HG03045 (cell line): ENCODE measurements at regions not wholly inside any gene's neighbourhood (a gene's known extent, or its start where the extent isn't known, plus 50 kb on each side); places are given as distances from the start of the nearest gene placed in this dataset.
"Not testable (repeated sequence)": the region's sequence is repeated elsewhere in the genome, so short reads cannot be mapped to it uniquely, and the experiment has no call there.

Experiments
- ATAC-seq: cut with Tn5 transposase; IDR thresholded peaks from one replicate; pipeline ENCODE4 v1.9.1; 2021; ENCODE audit warnings: mild to moderate bottlenecking, moderate library complexity; ENCODE audit not compliant: unreplicated experiment

GRCh38 chr4:132809298-132810032 lies 339.6 kb upstream of the PCDH10 start:
- ATAC-seq = no peak

DNA sequence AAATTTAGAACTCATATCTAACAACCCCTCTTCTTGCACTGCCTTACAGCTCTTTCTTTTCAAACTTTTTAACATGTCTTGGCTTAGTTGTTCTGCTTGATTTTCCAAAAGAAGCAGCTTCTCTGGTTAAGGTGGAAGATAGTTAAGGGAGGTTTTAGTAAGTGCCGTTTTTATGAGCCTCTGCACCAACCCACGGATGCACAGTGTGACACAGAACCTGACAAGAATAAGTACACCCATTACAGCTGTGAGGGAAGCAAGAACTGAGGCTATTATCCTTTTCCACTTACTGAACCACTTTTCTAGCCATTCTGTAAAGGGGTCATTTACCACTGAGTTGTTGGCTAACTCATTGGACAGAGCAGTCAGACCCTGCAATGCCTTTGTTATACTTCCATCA lies 336.0 kb upstream of the PCDH10 start:
- not testable (repeated sequence) for ATAC-seq

GRCh38 chr4:132818091-132818490 lies 331.0 kb upstream of the PCDH10 start:
- no peak for ATAC-seq

DNA sequence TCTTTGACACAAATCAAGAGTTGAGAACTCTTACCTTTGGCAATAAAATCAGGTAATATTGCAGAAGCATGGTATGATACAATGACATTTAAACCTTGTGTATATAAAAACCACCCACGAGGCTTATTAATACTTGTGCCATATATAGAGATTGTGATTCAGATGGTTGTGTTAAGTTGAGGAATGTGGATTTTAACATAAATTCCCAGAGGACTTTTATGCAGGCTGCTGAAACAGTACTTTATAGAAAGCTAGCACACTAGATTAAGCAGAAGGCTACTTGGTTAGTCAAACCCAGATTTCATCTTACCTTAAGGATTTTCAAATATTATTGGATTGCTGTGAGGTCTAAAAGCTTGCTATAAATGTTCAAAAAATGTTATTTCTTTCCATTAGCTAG lies 325.7 kb upstream of the PCDH10 start:
- no peak for ATAC-seq

- ATAC-seq = no peak
These were observed 324.3 kb upstream of the PCDH10 start for GRCh38 chr4:132824761-132825160.

DNA sequence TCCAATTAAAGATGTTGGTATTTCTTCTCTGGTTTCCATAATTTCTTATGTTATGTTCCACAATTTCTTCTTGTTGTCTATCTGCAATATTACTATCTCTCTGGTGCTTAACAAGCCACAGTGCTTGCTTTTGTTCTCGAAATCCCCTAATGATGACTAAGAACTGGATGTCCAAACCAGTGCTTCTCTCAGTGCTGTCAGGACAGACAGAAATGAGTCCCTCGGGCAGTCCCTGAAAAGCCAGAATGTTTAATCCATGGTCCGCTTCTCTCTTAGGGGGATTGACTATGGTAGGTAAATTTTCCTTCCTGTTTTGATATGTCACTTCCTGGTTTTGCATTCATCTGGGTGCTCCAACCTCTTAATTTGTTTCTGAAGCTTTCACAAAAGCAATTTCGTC lies 321.6 kb upstream of the PCDH10 start:
- peak; percentile 84 for ATAC-seq

GRCh38 chr4:132838244-132838643 lies 310.9 kb upstream of the PCDH10 start:
- no peak for ATAC-seq

DNA sequence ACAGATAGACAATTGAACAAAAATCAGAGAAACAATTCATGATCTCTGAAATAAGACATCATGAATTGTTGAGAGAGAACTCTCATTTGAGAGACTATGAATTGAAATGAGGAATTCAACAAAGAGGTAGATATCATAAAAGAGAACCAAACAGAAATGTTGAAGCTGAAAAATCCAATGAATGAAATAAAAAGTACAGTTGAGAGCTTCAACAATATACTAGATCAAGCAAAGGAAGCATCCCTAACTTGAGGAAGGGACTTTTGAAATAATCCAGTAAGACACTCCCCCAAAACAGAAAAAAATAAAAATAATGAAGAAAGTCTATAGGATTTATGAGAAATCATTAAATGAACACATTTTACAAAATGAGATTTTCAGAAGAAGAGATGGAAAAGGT lies 310.0 kb upstream of the PCDH10 start:
- ATAC-seq = no peak

- ATAC-seq = no peak
These were observed 289.2 kb upstream of the PCDH10 start for GRCh38 chr4:132859929-132860328.

- ATAC-seq = no peak
These were observed 288.1 kb upstream of the PCDH10 start for GRCh38 chr4:132860976-132861375.

- ATAC-seq = no peak
These were observed 285.5 kb upstream of the PCDH10 start for GRCh38 chr4:132863619-132864018.

- no peak for ATAC-seq
These were observed 283.6 kb upstream of the PCDH10 start for GRCh38 chr4:132865458-132865857.

DNA sequence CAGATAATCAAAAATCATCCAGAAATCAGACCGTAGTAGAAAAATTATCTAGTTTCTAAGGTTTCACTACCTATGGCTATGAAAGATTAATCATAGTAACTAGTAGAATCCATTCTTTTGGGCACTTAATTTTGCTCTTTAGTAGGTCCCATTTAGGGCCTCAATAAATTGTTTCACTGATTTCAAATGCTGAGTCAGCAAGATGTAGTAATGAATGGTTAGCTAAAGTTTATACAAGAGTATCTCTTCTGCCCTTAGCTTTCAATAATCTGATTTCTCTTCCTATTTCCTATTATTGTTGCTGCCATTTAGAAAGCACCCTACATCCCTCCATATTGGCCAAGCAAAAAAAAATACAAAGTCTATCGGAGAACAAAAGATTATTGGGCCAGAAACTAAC lies 283.2 kb upstream of the PCDH10 start:
- ATAC-seq = no peak

- ATAC-seq = no peak
These were observed 282.5 kb upstream of the PCDH10 start for GRCh38 chr4:132866616-132867015.

DNA sequence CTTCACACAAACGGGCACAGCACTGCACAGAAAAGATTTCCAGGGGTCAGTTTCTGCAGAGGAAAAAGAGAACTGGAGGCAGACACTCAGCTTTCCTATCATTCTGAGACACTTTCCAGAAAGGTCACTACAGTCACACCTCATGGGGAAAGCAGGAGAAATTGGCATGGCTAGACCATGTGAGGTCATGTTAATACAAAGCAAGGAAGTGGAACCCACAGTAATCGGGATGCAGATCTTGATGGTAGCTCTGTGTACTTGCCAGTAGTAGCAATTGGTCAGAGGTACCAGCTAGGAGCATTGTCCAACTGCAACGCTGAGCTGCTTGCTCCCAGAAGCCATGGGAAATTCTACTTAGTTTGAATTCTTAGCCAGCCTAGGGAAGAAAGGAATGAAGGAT lies 255.3 kb upstream of the PCDH10 start:
- ATAC-seq = no peak

- no peak for ATAC-seq
These were observed 247.9 kb upstream of the PCDH10 start for GRCh38 chr4:132901224-132901623.

DNA sequence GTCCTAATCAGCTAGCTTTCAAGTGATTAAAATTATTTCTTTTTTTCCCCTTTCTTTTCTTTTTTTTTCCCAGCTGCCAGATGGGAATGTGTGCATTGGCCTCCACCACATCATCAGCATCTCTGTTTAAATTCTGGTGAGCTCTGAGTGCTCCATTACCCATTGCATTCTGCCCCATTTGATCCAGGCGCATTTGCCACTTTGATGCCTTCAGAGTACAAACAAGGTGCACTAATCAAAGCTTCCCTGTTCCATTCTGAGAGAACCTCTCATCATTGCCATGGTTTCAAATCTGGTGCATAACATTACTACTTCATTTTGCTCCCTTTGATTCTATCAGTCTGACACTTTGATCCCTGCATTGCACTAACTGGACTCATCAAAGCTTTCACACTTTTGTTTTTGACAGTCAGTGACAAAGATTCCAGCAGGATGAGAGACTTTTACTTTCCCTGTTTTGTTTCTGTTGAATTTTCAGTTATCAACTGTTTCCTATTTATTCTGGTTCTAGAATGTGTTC lies 238.8 kb upstream of the PCDH10 start:
- ATAC-seq = no peak

GRCh38 chr4:132918096-132918495 lies 231.0 kb upstream of the PCDH10 start:
- ATAC-seq = no peak

GRCh38 chr4:132923516-132923915 lies 225.6 kb upstream of the PCDH10 start:
- ATAC-seq = no peak

GRCh38 chr4:132934911-132935310 lies 214.2 kb upstream of the PCDH10 start:
- ATAC-seq = no peak

DNA sequence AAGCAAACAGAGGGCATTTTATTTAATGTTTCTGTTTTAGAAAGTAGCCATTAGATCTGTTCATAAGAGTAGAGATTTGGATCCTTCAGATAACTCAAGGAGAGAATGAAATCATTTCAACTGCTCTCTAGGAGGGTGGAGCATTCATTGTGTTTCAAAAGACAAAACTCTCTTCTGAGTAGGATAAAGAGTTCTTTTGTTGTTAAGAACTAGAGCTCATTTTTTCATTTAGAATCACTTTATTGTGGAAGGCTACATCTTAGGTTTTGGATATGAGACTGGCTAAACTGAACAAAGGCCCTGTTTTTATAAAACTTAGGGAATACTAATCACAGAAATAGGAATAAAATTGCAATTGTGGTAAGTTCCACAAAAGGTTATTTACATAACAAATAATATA lies 193.9 kb upstream of the PCDH10 start:
- ATAC-seq = no peak

- no peak for ATAC-seq
These were observed 192.1 kb upstream of the PCDH10 start for GRCh38 chr4:132956962-132957361.
